ENCODE measurements at regions not wholly inside any gene's neighbourhood (a gene's known extent, or its start where the extent isn't known, plus 50 kb on each side); places are given as distances from the start of the nearest gene placed in this dataset.
"Not testable (repeated sequence)": the region's sequence is repeated elsewhere in the genome, so short reads cannot be mapped to it uniquely, and the experiment has no call there.

DNA sequence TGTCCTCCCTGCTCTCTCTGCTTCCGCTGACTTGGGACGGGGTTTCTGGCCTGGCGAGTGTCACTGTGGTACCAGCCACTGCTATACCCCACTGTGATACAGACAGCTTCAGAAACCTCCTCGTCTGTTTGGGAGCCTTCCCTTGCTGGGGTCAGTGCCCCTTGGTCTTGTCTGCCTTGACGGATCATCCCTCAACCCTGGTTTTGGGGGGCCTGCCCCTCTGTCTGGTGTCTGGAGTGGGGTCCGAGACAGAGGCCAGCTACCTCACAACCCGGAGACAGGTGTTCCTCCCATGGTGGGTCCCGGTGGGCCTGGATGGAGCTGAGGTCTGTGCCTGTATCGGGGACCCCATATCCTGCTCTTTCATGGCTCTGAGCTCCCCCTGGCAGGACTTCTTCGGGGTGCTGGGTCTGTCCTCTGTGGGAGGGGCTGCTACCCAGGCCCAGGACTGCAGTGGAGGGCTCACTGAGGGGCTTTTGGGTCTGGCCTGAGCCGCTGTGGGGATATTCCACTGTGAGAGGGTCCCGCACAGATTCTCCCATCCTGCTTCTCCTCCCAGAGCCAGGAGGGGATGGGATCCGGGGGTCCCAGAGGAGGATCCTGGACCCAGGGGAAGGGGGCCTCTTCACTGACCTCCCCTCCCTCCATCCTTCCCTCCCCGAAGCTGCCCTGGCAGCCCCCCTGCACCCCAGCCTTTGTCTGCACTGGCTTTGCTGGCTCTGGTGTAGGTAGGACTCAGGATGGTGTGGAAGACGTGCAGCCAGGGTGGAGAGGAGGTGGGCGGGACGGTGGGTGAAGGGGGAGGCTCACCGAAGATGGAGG, 365.5 kb downstream of the TMEM121 start:
- DNase-seq: no peak
- H3K36me3 ChIP-seq (replicated peaks in 1 of 2; ENCODE audit: control extremely low read depth in 1 of 2, control insufficient read depth in 1 of 2, extremely low read depth in 1 of 2, insufficient read depth in 2 of 2, low read length in 1 of 2): no peaks in the 10 kb centered on the region
- no peaks in the 10 kb centered on the region for H3K27me3 ChIP-seq (replicated peaks in 1 of 4; ENCODE audit: control extremely low read depth in 1 of 4, control insufficient read depth in 3 of 4, insufficient read depth in 4 of 4, low read length in 3 of 4)
- ChIA-PET CTCF (no interaction called here), POLR2A (interaction anchor here (0.9 kb wide), 1 partner anchor 31 kb away, joined by 5 read pairs; no protein-coding TSS in a partner anchor)
- peaks cover 10% of the 10 kb centered on the region for H3K79me2 ChIP-seq (ENCODE audit: control insufficient read depth, insufficient read depth, low read length)
- H3K4me3 Mint-ChIP-seq: peak overlapping the region; percentile 56
- peak overlapping the region in 3 of 5 experiments; percentile 25 to 45 (median 44) for H3K4me3 ChIP-seq (ENCODE audit: control extremely low read depth in 1 of 5, extremely low read depth in 1 of 5, insufficient read depth in 1 of 5, low read depth in 2 of 5, low read length in 4 of 5)
- intact Hi-C loops (cut with micrococcal nuclease): no loop called here
- no peak for ATAC-seq (ENCODE audit: low read depth)
- H4K20me1 ChIP-seq (ENCODE audit: control insufficient read depth, insufficient read depth, low read length, poor library complexity, severe bottlenecking): no peaks in the 10 kb centered on the region
- H3K27me3 Mint-ChIP-seq: no peaks in the 10 kb centered on the region
- no peaks in the 10 kb centered on the region for H3K9me3 ChIP-seq (ENCODE audit: control extremely low read depth in 1 of 3, control insufficient read depth in 2 of 3, insufficient read depth in 1 of 3, low read length in 2 of 3)
- H2AFZ ChIP-seq (ENCODE audit: insufficient read depth, low read depth, low read length, poor library complexity, severe bottlenecking): no peak overlapping the region
- H3K4me1 ChIP-seq (ENCODE audit: control insufficient read depth in 2 of 2, insufficient read depth in 2 of 2, low read length in 2 of 2): no peaks in the 10 kb centered on the region
- H3K4me2 ChIP-seq (replicated peaks; ENCODE audit: low read depth, low read length, poor library complexity, severe bottlenecking): peak overlapping the region; percentile 25
- no peak overlapping the region for H3K9ac ChIP-seq (ENCODE audit: low read length)
- peak overlapping the region in 1 of 2 donors; percentile 3 for H3K27ac ChIP-seq (ENCODE audit: low read length in 2 of 2)
- no CpG with 5 or more reads among the region's 18 CpGs for WGBS (ENCODE audit: insufficient coverage)
- H3K9me3 Mint-ChIP-seq (ENCODE audit: insufficient read depth): no peaks in the 10 kb centered on the region
- peaks cover 5% of the 10 kb centered on the region for H3K4me1 Mint-ChIP-seq
- H3K27ac Mint-ChIP-seq: no peak overlapping the region
- no peak for TF ChIP-seq EZH2 (IDR thresholded peaks at IDR 0.05; ENCODE audit: borderline replicate concordance, insufficient read depth, low read depth, low read length, poor library complexity, severe bottlenecking)

GRCh38 chr14:105892453-105893441, 366.4 kb downstream of the TMEM121 start:
- no CpG with 5 or more reads among the region's 27 CpGs for WGBS (ENCODE audit: insufficient coverage)
- Histone ChIP-seq H3K4me3 (ENCODE audit: control extremely low read depth in 1 of 5, extremely low read depth in 1 of 5, insufficient read depth in 1 of 5, low read depth in 2 of 5, low read length in 4 of 5) (peak overlapping the region in 3 of 5 experiments; percentile 25 to 45 (median 44)), H3K4me2 (replicated peaks; ENCODE audit: low read depth, low read length, poor library complexity, severe bottlenecking) (peak overlapping the region; percentile 25)
- H3K9ac ChIP-seq (ENCODE audit: low read length); H2AFZ ChIP-seq (ENCODE audit: insufficient read depth, low read depth, low read length, poor library complexity, severe bottlenecking); DNase-seq; POLR2A ChIA-PET; CTCF ChIA-PET; H3K27ac ChIP-seq (ENCODE audit: low read length in 2 of 2); H3K79me2 ChIP-seq (ENCODE audit: control insufficient read depth, insufficient read depth, low read length); intact Hi-C loops (cut with micrococcal nuclease); H3K4me1 ChIP-seq (ENCODE audit: control insufficient read depth in 2 of 2, insufficient read depth in 2 of 2, low read length in 2 of 2); H3K9me3 ChIP-seq (ENCODE audit: control extremely low read depth in 1 of 3, control insufficient read depth in 2 of 3, insufficient read depth in 1 of 3, low read length in 2 of 3); H3K36me3 ChIP-seq (replicated peaks in 1 of 2; ENCODE audit: control extremely low read depth in 1 of 2, control insufficient read depth in 1 of 2, extremely low read depth in 1 of 2, insufficient read depth in 2 of 2, low read length in 1 of 2); H3K27me3 ChIP-seq (replicated peaks in 1 of 4; ENCODE audit: control extremely low read depth in 1 of 4, control insufficient read depth in 3 of 4, insufficient read depth in 4 of 4, low read length in 3 of 4); H4K20me1 ChIP-seq (ENCODE audit: control insufficient read depth, insufficient read depth, low read length, poor library complexity, severe bottlenecking); H3K4me1 Mint-ChIP-seq; ATAC-seq (ENCODE audit: low read depth); H3K9me3 Mint-ChIP-seq (ENCODE audit: insufficient read depth); H3K27me3 Mint-ChIP-seq: not testable (repeated sequence)
- Mint-ChIP-seq H3K27ac (peak overlapping the region; percentile 61), H3K4me3 (peak overlapping the region; percentile 44)

GRCh38 chr14:105893686-105894085, 367.3 kb downstream of the TMEM121 start:
- H3K36me3 ChIP-seq (replicated peaks in 1 of 2; ENCODE audit: control extremely low read depth in 1 of 2, control insufficient read depth in 1 of 2, extremely low read depth in 1 of 2, insufficient read depth in 2 of 2, low read length in 1 of 2); DNase-seq; H3K9ac ChIP-seq (ENCODE audit: low read length); H2AFZ ChIP-seq (ENCODE audit: insufficient read depth, low read depth, low read length, poor library complexity, severe bottlenecking); CTCF ChIA-PET; H3K4me2 ChIP-seq (replicated peaks; ENCODE audit: low read depth, low read length, poor library complexity, severe bottlenecking); intact Hi-C loops (cut with micrococcal nuclease); H3K4me1 ChIP-seq (ENCODE audit: control insufficient read depth in 2 of 2, insufficient read depth in 2 of 2, low read length in 2 of 2); H3K27me3 Mint-ChIP-seq; H3K27me3 ChIP-seq (replicated peaks in 1 of 4; ENCODE audit: control extremely low read depth in 1 of 4, control insufficient read depth in 3 of 4, insufficient read depth in 4 of 4, low read length in 3 of 4); H3K4me1 Mint-ChIP-seq; H3K9me3 ChIP-seq (ENCODE audit: control extremely low read depth in 1 of 3, control insufficient read depth in 2 of 3, insufficient read depth in 1 of 3, low read length in 2 of 3); POLR2A ChIA-PET; ATAC-seq (ENCODE audit: low read depth); H4K20me1 ChIP-seq (ENCODE audit: control insufficient read depth, insufficient read depth, low read length, poor library complexity, severe bottlenecking); H3K9me3 Mint-ChIP-seq (ENCODE audit: insufficient read depth); H3K4me3 ChIP-seq (ENCODE audit: control extremely low read depth in 1 of 5, extremely low read depth in 1 of 5, insufficient read depth in 1 of 5, low read depth in 2 of 5, low read length in 4 of 5); H3K27ac ChIP-seq (ENCODE audit: low read length in 2 of 2): not testable (repeated sequence)
- no CpG with 5 or more reads among the region's 12 CpGs for WGBS (ENCODE audit: insufficient coverage)
- peaks cover 12% of the 10 kb centered on the region for H3K79me2 ChIP-seq (ENCODE audit: control insufficient read depth, insufficient read depth, low read length)
- Mint-ChIP-seq H3K27ac (peak overlapping the region; percentile 46), H3K4me3 (peak overlapping the region; percentile 29)
